HG03354 (cell line): ENCODE measurements at regions not wholly inside any gene's neighbourhood (a gene's known extent, or its start where the extent isn't known, plus 50 kb on each side); places are given as distances from the start of the nearest gene placed in this dataset.

ENCODE experiments used
- ATAC-seq: cut with Tn5 transposase; IDR thresholded peaks from one replicate; pipeline ENCODE4 v1.9.1; 2021; ENCODE audit warnings: mild to moderate bottlenecking; ENCODE audit not compliant: unreplicated experiment, poor library complexity, severe bottlenecking

DNA sequence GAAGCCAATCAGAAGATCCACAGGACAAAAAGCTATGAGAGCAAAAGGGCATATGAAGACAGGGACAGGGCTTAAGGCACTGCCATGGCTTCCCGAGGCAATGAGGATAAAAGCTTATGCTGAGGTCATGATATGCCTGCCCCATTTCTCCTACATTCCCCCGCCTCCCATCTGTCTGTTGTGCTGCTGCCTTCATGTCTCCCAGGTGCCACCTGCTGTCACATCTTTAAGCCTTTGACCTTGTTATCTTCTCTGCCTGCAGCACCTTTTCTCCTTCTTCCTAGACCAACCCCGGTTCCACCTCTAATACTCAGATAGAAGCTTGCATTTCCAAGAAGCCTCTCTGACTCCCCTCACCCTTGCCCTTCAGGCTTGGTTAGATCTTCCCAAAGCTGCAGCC, 213.8 kb downstream of the ARRDC4 start:
- ATAC-seq, result no peak

DNA sequence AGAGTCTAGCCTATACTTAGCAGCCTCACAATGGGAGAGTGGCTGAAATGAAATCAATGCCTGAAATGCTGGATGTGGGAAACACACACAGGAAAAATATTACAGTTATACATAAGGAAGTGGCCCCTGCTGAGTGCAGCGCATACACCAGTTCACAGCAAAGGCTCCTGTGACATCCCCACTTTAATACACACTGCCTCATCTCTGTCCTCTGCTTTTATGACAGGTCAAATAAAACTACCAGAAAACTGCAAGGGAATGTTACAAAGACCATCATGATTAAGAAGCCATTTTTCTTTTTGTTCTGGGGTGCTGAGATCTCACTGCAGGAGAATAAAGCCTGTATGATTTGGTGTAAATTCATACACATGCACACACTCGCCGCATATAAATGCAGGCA, 214.3 kb downstream of the ARRDC4 start:
- ATAC-seq, result no peak

DNA sequence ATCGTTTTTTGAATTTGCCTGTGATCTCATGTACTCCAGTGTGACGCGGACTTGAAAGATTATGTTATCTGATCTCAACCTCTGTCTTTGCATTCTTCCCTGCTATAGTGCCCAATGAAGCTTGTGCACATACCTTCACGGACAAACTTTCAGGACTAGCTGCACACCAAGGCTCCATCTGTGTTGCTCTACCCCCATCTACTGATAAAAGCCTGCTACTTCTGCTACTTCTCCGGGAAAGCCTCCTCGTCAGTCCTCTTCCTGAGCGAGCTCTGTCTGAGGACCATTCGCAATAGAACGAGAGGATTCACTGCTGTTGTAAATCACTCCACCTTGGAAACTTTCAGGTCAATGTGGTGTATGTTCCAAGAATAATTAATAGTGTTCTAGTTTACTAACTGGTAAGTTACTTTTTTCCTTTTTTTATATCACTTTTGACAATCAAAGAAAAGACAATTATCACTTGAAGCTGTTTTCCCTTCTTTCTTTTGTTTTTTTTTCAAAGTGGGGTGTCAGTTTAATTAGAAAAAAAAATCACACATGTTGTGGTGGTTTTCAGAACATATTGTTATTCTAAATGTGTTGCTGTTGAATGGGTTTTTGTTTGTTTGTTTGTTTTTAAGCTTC, 217.6 kb downstream of the ARRDC4 start:
- peak; percentile 88 for ATAC-seq

DNA sequence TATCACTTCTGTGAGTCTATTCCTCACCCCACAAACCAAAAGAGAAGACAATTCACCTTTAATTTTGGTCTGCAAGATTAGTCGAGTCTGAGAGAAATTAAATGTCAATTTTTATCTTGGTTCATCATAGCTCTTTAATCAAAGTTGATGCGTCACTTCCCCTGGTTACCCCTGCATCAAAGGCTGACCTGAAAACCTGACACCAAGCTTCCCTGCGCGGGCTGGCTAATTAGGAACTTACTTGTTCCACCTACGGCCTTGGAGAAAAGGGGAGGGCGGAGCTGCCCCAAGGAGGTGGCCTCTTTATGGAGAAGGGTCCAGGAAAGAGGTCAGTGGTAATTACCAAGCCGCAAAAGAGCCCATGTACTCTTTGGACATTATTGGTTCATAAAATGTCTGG, 218.4 kb downstream of the ARRDC4 start:
- no peak for ATAC-seq

DNA sequence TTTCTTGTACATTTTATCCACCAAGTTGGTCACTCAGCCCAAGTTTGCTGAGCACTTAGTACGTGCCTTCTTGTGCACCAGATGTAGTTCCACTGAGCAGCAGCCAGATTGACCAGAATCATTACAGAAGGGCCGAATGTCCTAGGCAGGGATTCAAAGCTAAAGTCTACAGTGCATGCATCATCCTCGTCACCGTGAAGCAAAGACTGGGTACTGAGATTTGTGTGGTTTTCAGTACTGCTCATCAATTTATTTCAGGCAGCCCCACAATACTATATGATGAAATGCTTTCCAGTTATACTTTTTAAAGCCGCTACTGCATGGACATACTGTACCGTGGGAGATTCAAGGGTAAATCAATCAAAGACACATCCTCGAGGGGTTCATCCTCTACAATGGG, 227.0 kb downstream of the ARRDC4 start:
- ATAC-seq, result no peak

DNA sequence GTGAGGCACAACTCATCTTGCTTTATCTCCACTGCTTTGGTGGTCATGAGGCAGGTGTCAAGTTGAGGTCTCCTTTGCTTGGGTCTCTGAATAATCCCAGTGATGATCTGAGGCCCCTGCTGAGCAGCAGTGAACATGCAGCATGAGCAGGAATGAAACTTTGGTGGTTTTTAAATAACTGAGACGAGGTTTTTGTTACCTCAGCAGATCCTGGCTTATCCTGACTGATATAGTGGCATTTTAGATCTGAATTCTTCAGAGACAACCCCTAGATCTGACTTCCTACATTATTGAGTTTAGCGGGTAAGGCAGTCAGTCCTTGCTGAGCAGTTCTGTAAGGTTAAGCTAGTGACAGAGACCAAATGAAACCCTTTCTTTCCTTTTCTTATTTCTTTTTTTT, 230.4 kb downstream of the ARRDC4 start:
- ATAC-seq, result no peak

DNA sequence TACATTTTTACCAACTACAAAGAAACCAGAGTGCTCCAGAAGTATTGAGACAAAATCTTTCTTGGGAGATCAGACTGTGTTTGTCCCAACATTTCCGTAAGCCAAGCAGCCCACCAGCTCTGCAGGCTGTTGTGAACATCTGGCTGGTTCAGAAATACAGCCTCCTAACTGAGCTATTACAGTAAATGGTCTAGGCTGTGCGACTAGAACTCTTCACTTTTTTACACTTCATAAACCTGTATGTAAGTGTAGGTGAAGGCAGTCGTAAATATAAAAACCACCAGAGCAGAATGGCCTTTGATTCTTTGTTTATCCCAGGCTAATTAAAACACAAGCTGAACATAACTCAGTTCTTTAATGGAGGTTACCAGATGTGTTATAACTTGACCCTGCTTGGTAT, 235.3 kb downstream of the ARRDC4 start:
- ATAC-seq, result no peak

DNA sequence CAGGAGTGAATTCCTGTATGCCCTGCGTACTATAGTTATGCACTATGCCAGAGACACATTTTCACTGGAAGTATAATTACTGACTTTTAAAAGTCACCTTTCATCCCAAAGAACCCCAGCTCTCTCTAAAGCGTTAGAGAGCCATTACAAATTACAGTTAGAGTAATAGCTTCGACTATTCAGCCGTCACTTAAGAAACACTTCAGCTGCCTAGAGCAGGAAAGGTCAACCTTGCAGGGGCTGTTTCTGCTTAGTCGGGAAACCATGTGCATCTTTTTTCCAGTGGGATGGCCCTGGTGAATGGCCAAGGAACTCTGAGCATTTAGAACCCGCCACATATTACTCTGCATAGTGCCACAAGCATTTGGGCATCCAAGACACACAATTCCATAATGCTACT, 235.9 kb downstream of the ARRDC4 start:
- no peak for ATAC-seq

DNA sequence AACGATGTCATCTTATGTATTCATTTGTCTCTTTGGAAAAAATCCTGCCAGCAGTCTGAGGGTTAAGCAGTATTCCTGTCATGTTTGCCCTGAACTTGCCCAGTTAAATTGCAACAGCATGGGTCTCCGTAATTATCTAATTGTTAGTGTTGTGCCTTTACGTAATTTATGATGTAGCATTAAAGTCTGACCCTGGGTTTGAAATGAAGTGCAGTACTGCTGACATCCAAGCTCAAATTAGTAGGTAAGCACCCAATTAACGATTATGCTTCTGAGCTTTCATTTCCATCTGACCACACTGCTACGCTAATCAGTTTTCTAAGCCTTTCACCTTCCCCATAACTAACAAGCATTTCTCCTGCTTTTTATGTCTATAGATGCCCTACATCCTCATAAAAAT, 241.8 kb downstream of the ARRDC4 start:
- no peak for ATAC-seq

DNA sequence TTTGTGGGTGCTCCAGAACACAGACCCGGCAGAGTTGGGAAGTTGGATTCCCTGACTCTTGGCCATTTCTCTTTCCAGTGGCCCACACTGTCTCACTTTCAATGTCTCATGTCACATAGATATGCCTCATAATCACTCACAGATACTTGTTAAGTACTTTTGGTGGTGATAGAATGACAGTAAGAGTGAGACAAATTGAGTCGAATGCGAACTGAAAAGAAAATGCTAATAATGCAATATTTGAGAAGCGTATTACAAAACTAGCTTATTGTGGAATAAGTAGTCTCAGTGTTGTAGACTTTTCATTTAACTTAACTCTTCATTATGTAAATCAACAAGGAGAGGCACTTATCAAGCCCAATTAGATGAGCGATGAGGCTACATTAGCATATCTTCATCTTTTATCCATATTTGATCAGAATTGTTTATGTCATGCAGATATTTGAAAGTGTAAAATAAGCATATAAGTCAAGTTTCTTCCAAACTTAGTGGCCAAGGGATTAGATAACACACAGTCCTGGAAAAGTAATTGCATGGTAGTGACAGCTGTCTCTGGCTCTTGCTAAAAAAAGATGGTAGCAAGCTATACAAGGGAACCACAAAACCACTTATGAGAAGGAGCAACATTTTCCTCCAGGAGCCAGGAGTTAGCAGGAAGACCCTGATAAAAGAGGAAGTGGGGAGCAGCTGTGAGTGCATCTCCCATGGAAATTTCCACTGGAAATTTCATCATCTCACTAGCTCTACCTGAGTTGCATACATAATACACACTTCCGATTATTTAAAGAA, 243.6 kb downstream of the ARRDC4 start:
- no peak for ATAC-seq

DNA sequence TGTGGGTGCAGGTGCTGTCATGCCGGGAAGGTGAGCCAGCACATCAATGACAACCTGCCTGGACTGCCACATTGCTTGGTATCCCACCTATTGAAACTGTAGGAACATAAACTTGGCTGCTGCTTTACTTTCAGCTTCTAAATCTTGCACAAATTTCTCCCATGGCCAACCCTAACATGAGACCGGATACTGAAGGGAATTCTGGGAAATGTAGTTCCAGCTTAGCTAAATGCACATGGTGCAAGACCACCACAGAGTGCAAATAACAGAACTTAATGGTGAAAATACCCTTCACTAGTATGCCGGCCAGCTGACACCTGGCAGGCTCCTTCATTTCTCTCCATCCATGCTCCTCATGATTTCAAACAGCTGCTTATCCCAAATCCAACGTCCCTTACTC, 247.4 kb downstream of the ARRDC4 start:
- ATAC-seq, result no peak

DNA sequence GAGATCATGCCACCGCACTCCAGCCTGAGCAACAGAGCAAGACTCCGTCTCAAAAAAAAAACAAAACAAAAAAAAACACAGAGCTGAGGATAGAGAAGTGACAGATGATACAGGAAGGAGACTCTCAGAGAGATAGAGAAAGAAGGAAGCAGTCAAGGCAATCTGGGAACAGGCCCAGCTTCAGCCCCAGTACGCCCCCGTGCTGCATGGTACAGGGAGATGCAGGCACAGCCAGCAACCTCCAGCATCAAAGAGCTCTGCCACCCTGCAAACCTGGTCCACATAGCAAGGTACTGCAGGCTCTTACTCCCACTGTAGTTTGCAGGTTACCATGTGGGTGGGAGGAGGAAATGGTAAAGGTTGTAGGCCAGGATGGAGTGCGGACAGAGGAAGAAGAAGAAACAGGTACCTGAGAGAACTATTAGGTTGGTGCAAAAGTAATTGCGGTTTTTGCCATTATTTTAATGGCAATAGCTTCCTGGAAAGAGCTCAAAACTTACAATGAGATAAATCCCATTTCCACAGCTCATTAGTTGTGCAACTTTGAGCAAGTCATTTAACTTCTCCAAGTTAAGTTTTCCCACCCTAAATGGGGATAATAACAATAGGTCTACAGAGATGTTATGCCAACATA, 253.0 kb downstream of the ARRDC4 start:
- no peak for ATAC-seq

DNA sequence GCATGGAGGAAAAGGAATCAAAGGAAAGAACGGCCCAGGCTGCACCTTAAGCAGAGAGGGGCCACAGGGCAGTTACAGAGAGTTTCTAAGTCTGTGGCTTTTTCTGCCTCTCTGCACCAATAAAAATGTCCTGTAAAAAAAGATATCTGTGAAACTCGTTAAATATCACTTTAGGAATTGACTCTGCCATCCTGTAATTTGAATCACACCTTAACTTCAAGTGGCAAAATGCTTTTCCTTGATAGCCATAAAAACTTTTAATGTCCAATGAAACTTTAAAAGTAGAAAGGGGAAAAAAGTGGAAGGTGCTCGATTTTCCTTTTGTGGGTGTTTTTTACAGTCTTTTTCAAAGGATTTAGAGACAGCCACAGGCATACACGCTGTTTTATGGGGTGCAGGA, 255.7 kb downstream of the ARRDC4 start:
- no peak for ATAC-seq

DNA sequence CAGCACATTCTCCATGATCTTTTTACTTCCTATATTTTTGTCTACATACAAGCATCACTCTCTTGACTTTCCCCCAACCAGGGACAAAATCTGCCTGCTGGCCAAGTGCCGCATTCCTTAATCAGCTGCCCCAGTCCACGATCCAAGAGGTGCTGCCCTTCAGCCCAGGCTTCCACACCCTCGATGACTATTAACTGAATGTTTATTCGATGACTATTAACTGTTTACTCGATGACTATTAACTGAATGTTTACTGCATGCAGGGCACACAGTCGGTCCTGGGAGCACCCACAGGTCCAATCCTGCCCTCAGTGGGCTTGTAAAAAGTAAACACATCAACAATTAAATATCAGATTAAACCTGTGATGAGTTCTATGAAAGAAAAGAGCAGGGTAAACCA, 256.9 kb downstream of the ARRDC4 start:
- no peak for ATAC-seq

DNA sequence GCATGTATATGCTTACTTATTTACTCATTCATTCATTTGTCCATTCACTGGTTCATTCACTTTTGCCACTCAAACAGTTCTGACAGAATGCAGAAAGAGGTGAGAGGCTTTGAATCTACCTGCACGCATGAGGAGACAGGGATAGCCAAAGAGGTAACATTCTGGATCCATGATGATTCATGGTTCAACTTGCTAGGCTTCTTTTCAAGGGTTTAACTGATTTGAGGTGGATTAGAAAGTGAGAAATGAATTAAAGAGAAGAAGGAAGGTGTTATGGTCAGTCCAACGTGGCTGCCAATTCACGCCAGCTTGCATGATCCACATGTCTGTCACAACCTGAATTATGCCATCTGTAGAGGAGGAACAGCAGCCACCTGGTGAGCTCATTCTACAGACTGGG, 260.6 kb downstream of the ARRDC4 start:
- ATAC-seq, result no peak

DNA sequence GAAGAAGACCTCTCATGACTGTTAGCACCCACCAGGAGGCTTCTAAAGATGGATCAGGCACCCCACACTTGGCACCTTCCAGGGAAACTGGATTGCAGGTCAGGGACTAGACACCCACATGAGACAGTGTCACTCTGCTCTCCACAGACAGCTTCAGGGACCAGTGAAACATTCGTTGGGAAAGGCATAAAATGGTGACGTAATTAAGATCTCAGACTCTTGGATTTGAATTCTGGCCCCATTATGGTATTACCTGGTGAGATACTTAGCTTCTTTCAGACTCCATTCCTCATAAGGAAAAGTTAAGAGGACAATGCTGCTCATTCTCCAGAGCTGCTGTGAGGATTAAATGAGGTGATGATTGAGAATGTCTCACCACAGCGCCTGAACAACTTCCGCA, 261.1 kb downstream of the ARRDC4 start:
- no peak for ATAC-seq

DNA sequence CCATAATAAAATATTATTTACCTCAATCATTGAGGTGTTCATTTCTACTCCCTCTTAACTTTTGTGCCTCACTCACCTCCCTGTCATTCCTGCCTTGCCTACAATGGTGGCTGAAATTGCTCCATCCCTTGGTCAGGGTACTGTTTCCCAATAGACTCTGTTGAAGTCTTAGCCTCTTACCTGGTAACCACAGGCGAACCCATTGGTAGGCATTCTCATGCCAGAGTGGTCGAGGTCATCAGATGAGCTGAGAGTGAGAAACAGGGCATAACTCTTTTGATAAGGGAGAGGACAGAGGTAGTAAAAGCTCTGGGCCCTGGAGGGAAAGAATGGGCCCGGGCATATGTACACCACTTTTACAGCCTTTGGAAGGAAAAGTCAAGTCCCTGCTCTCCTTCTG, 265.6 kb downstream of the ARRDC4 start:
- ATAC-seq, result no peak

DNA sequence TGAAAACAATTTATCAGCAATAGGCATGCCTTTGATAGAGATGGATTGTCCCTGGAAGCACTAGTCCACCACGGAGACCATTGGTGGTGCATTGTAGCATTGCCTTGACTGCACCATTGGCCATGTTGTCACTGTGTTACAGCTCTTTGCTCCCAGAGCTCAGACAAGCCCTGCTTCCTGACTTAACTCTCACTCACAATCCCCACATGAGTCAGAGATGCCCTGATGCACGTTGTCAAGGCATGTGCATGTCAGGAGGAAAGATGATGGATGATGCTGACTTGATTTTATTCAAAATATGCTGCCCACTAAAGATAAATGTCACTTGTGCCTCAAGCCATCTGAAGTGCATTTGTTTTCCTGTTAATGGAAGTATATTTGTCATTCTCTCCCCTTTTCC, 266.1 kb downstream of the ARRDC4 start:
- ATAC-seq, result no peak

DNA sequence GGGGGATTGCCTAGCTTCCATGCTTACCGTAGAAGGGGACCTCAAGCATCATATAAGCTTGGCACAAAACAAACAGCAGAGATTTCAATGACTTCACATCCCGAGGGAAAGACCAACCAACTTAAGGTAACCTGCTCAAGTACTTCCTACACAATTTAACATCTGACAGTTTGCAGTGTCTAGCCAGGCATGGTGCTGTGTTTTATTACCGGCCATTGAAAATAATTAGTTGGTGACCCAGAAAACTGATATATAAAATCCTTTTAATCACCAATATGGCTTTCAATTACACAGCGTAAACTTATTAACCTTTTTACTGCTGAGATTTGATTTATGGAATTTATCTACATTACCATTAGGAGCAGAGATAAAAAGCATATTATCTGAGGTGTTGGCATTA, 268.3 kb downstream of the ARRDC4 start:
- ATAC-seq, result no peak

DNA sequence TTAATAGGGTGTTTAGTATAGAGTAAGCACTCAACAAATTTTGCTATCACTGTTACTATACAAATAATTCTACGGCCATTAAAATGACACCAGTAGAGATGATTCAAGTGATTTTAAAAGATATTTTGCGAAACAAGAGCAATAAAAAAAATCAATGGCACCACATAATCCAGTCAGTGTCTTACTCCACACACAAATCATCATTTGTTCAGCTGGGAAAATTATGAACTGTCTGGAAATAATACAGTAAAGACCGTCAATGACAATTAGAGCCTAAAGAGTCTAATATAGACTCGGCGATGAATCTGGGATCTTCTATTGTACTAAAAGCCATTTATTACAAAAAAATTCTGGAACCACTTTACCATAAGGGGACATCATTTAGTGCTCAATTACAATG, 270.5 kb downstream of the ARRDC4 start:
- no peak for ATAC-seq

DNA sequence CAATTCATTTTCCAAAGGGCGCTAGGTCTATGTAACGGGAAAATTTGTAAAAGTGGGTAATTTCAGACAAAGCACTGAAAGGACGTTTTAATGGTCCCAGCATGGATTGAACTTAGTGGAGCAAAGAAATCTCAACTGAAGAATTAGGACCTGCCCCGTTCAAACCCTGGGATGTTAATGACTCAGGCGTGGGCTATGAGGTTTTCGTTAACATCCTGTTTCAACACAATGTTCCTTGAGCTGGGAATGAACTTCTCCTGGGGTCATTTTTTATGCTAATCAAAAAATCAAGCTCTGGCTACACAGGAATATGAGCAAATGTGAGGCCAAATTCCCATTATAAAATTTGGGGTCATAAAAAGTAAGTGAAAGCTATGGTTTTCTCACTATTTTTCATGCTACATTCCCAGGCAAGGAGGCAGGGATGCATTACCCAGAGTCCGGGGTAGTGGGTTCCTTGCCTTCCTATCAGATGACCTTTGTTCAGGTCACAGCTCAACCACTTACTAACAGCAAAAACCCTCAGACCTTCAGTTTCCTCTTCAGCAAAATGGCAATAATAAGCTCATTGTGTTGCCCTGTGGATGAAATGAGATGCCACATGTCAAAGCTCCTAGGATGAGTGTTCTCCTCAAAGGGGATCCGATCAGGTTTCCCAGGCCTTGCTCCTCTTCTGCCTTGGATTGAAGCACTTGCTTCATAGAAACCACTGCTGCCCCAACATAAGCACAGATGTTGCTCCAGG, 271.4 kb downstream of the ARRDC4 start:
- ATAC-seq, result no peak
